ENCODE measurements at regions not wholly inside any gene's neighbourhood (a gene's known extent, or its start where the extent isn't known, plus 50 kb on each side); places are given as distances from the start of the nearest gene placed in this dataset.
"Not testable (repeated sequence)": the region's sequence is repeated elsewhere in the genome, so short reads cannot be mapped to it uniquely, and the experiment has no call there.

- DNase-seq: no peak
These were observed 279.6 kb downstream of the PCDH20 start for GRCh38 chr13:61136093-61136492.

GRCh38 chr13:61135583-61135982 is 280.1 kb downstream of the PCDH20 start:
- DNase-seq: no peak

- DNase-seq: no peak
These were observed 286.6 kb downstream of the PCDH20 start for GRCh38 chr13:61128850-61129645.

- DNase-seq: no peak
These were observed 291.9 kb downstream of the PCDH20 start for GRCh38 chr13:61123538-61124289.

DNA sequence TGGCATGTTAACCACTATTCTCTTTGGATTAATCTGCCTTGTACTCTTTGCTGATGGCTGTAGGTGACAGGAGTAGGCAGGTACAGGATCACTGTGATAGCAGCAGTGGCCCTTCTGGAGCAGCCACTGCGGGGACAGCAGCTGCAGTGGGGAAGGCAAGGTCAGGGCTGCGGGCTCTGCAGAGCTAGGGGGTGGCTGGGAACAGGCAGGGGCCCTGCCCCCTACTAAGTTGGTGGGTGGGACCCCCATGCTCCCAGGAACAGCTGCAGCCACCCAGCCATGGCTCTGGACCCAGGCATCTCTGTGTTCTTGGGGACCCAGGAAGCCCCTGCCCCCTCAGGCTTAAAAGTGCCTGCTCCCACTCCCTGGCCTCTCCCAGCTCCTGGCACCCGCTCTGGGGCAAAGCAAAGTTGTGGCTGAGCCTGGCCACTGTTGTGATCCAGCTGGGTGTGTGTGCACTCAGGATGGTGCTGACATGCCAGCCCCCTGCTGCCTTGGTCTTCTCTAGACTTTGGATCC is 302.4 kb downstream of the PCDH20 start:
- no peak for DNase-seq

- no peak for DNase-seq
These were observed 304.1 kb downstream of the PCDH20 start for GRCh38 chr13:61111529-61111928.

GRCh38 chr13:61110732-61111131 is 304.9 kb downstream of the PCDH20 start:
- no peak for DNase-seq

DNA sequence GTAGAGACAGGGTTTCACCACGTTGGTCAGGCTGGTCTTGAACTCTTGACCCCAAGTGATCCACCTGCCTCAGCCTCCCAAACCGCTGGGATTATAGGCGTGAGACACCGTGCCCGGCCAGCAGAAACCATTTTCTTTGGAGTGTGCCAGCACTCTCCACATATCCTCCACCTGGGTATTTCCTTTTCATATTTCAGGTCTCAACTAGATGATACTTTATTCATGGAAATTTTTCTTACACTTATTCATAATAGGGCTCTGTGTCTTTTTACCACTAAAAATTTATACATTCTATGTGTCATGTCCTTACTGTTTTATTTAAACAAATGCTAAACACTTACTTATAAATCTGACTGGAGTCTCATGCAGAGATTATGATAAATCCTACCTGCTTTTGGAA is 305.9 kb downstream of the PCDH20 start:
- DNase-seq: no peak

DNA sequence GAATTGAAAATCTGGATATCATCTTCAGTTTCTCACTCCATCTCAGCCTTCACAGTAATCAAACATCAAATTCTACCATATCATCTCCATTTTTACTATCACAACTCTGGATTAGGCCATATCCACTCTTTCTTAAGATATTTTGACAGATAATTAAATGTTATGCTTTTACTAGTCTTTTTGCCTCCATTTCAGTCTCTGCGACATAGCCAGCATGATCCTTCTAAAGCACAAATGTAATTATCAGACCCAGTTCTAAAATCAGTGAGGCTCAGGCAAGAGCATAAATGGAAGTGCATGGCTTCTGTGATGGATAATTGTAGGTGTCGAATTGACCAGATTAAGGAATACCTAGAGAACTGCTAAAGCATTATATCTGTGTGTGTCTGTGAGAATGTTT is 307.7 kb downstream of the PCDH20 start:
- no peak for DNase-seq

- no peak for DNase-seq
These were observed 319.8 kb downstream of the PCDH20 start for GRCh38 chr13:61095885-61096284.

GRCh38 chr13:61094865-61095264 is 320.8 kb downstream of the PCDH20 start:
- no peak for DNase-seq

DNA sequence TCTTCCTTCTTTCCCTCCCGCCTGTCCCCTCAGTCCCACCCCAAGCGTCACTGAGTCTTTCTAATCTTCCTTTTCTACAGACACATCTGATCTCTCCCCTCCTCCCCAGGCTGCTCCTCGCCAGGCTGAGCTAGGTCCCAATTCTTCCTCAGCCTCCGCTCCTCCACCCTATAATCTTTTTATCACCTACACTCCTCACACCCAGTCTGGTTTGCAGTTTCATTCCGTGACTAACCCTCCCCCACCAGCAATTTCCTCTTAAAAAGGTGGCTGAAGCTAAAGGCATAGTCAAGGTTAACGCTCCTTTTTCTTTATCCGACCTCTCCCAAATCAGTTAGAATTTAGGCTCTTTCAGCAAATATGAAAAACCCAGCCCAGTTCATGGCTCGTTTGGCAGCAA is 325.8 kb downstream of the PCDH20 start:
- DNase-seq: not testable (repeated sequence)

DNA sequence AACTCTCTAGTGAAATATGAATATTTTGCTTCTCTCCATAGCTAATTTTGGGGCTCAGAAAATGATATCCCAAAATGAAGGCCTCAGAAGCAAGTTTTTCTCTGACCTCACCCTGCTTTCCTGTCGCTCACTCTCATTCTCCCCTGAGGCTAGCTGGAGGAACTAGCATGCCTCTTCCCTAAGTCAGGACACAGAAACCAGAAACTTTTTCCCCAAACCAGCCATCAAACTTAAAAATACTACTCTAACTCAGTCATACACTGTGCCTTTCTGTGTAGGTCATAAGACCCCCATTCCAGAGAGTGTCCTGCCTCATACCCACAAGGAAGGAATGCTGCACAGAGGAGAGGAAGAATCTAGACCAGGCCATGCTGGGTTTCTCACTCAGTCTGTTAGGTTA is 329.6 kb downstream of the PCDH20 start:
- DNase-seq: no peak

DNA sequence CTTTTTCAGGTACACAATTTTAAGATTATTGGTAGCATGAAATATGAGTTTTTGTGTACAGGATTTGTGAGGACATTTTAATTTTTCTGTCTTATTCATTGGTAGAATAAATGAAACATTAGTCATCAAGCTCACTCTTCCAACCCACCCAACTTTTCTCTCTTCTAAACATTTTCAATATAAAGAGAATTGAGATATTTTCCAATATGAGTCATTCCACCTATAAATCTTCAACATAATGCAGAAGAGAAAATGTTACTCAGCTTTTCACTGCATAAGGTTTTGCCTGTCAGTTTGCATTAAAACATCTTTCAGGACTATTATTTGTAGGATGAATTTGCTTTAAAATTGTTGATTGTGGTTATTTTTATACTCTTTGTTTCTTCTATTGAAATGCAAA is 330.7 kb downstream of the PCDH20 start:
- no peak for DNase-seq

- DNase-seq: no peak
These were observed 336.5 kb downstream of the PCDH20 start for GRCh38 chr13:61078976-61079770.

DNA sequence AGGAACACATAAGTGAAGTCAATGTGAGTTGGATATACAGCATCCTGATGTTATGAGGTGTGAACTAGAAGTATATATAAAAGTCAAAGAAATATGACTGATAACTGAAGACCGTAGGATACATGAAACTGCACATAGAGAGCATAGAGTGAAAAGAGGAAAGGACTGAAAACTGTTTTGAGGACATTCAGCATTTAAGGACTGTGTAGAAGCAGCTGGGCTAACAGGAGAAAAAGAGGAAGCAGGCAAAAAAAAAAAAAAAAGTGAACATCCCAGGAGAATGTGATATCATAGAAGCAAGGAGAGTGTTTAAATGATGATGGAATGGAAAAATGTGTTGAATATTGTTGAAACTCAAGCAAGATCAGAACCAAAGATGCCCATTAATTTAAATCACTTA is 363.5 kb downstream of the PCDH20 start:
- DNase-seq: no peak

GRCh38 chr13:61045251-61045650 is 370.4 kb downstream of the PCDH20 start:
- DNase-seq: no peak

- DNase-seq: peak; percentile 35
These were observed 375.5 kb downstream of the PCDH20 start for GRCh38 chr13:61040181-61040580.

GRCh38 chr13:61039302-61039701 is 376.3 kb downstream of the PCDH20 start:
- no peak for DNase-seq

DNA sequence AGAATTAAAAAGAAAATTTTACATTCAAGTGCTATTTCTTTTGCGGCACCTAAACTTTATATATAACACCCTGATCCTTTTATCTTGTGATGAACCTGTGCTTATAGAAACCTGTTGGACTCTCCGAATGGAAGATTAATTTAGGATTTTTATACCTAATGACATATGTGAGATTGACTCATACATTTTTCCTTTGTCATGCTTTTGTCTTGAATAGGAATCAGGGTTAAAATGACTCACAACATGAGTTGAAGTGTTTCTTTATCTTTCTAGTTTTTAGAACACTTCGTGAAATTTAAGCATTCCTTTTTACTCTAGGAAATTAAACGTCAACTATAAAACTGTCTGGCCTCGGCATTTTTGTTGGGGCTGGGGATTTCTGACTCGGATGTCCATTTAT is 378.9 kb downstream of the PCDH20 start:
- no peak for DNase-seq

DNA sequence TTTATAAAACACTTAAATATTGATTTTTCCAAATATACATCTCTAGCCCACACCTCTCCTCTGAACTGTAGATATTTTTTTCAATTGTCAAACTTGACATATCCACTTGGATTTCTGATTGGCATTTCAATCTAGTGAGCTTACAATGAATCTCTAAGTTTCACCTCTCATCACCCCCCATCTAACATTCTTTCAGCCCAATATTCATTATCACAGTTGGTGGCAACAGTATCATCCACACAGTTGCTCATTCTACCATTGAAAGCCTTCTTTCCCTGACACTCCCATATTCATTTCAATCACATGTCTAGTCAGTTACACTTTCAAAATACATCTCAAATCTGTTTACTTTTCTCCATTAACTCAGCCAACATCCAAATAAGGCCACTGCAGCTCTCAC is 385.2 kb downstream of the PCDH20 start:
- no peak for DNase-seq

- no peak for DNase-seq
These were observed 386.6 kb downstream of the PCDH20 start for GRCh38 chr13:61029064-61029463.

DNA sequence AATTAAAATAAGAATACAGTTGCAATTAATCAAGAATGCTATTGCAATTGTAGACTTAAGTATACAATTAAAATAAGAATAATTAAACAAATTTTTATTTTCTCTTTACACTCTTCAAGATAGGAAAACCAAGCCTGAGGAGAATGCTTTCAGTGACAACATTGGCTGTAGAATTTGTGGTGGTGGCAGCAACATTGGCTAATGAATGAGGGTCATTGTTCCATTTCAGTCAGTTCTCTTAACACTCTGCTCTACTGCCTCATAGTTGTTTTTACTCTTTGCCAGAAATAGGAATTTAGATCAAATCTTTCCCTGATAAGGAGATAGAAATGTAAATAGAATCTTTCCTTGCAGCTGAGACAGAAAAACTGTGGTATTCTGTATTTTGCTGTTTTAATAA is 391.6 kb downstream of the PCDH20 start:
- DNase-seq: no peak

Data from right hindlimb (tissue), 1 donor.